ENCODE measurements at regions not wholly inside any gene's neighbourhood (a gene's known extent, or its start where the extent isn't known, plus 50 kb on each side); places are given as distances from the start of the nearest gene placed in this dataset.
"Not testable (repeated sequence)": the region's sequence is repeated elsewhere in the genome, so short reads cannot be mapped to it uniquely, and the experiment has no call there.

- ATAC-seq (no peak), DNase-seq (peak in 1 of 4 donors; percentile 6)
- TF ChIP-seq, protein P1, sequence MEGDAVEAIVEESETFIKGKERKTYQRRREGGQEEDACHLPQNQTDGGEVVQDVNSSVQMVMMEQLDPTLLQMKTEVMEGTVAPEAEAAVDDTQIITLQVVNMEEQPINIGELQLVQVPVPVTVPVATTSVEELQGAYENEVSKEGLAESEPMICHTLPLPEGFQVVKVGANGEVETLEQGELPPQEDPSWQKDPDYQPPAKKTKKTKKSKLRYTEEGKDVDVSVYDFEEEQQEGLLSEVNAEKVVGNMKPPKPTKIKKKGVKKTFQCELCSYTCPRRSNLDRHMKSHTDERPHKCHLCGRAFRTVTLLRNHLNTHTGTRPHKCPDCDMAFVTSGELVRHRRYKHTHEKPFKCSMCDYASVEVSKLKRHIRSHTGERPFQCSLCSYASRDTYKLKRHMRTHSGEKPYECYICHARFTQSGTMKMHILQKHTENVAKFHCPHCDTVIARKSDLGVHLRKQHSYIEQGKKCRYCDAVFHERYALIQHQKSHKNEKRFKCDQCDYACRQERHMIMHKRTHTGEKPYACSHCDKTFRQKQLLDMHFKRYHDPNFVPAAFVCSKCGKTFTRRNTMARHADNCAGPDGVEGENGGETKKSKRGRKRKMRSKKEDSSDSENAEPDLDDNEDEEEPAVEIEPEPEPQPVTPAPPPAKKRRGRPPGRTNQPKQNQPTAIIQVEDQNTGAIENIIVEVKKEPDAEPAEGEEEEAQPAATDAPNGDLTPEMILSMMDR (IDR thresholded peaks at IDR 0.05): no peak
- no peak for TF ChIP-seq POLR2A (IDR thresholded peaks at IDR 0.05)
- no peak overlapping the region for H3K27ac ChIP-seq
- H3K4me3 ChIP-seq: no peak overlapping the region
- no peaks in the 10 kb centered on the region for H3K27me3 ChIP-seq
- no peaks in the 10 kb centered on the region for H3K4me1 ChIP-seq
- intact Hi-C loops (cut with DNase I): no loop called here
- no peaks in the 10 kb centered on the region for H3K9me3 ChIP-seq
- no peaks in the 10 kb centered on the region for H3K36me3 ChIP-seq (replicated peaks in 1 of 2; ENCODE audit: insufficient read depth in 1 of 2, low read depth in 2 of 2)
- 78 to 85% methylated on average over 8 of the region's 8 CpGs for WGBS, 2 donors
These were observed 293.0 kb upstream of the HS6ST1 start for GRCh38 chr2:128611421-128612320.

DNA sequence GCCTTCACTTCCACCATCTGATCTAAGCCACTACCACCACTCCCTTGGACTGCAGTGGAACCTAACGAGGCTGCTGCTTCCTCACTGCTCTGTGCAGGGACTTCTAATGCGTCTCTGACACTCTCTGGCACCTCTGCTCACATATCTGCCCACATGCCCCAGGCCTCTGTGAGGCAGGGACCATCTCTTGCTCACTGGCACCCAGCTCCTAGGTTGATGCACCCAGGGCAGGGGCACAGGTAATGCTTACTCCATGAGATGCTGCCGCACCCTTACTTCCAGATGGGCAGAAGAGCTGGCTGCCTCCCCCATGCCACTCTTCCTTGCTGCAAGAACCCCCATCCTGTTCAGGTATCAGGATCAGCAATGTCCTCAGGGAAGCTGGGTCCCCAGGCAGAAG lies 294.0 kb upstream of the HS6ST1 start:
- Histone ChIP-seq H3K36me3 (replicated peaks in 1 of 2; ENCODE audit: insufficient read depth in 1 of 2, low read depth in 2 of 2) (no peaks in the 10 kb centered on the region), H3K27ac (no peak overlapping the region), H3K27me3 (no peaks in the 10 kb centered on the region), H3K4me1 (no peaks in the 10 kb centered on the region), H3K9me3 (no peaks in the 10 kb centered on the region), H3K4me3 (no peak overlapping the region)
- ATAC-seq: no peak
- WGBS, 2 donors: 76 to 89% methylated on average over 2 to 3 of the region's 3 CpGs
- intact Hi-C loops (cut with DNase I): no loop called here
- TF ChIP-seq, protein P1 (IDR thresholded peaks at IDR 0.05): no peak
- no peak for TF ChIP-seq POLR2A (IDR thresholded peaks at IDR 0.05)
- DNase-seq: peak in 1 of 4 donors; percentile 3

DNA sequence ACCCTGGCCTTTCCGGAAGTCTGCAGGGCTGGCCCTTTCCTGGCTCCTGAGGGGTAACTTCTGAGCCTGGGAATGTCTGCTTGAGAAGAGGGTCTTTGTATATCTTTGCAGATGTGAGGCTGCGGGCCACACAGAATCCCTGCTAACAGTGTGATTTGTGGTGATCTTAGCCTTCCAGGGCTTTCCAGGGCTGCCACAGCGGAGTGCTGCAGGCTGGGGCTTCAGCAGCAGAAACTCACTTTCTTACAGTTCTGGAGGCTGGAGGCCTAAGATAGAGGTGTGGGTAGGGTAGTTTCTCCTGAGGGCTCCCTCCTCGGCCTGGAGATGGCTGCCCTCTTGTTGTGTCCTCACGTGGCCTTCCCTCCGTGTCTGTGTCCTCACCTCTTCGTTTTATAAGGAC lies 294.7 kb upstream of the HS6ST1 start:
- H3K4me1 ChIP-seq: no peaks in the 10 kb centered on the region
- no peaks in the 10 kb centered on the region for H3K9me3 ChIP-seq
- intact Hi-C loops (cut with DNase I): no loop called here
- H3K27me3 ChIP-seq: no peaks in the 10 kb centered on the region
- no peaks in the 10 kb centered on the region for H3K36me3 ChIP-seq (replicated peaks in 1 of 2; ENCODE audit: insufficient read depth in 1 of 2, low read depth in 2 of 2)
- H3K4me3 ChIP-seq: no peak overlapping the region
- H3K27ac ChIP-seq: no peak overlapping the region
- 82 to 84% methylated on average over 6 to 7 of the region's 7 CpGs for WGBS, 2 donors
- ATAC-seq (no peak), DNase-seq (peak in 1 of 4 donors; percentile 2)
- TF ChIP-seq POLR2A (IDR thresholded peaks at IDR 0.05): no peak
- TF ChIP-seq, protein P1 (IDR thresholded peaks at IDR 0.05): no peak

GRCh38 chr2:128613876-128614275 lies 295.2 kb upstream of the HS6ST1 start:
- Histone ChIP-seq H3K9me3 (no peaks in the 10 kb centered on the region), H3K36me3 (replicated peaks in 1 of 2; ENCODE audit: insufficient read depth in 1 of 2, low read depth in 2 of 2) (no peaks in the 10 kb centered on the region), H3K4me3 (no peak overlapping the region), H3K4me1 (no peaks in the 10 kb centered on the region), H3K27me3 (no peaks in the 10 kb centered on the region), H3K27ac (no peak overlapping the region)
- TF ChIP-seq, protein P1 (IDR thresholded peaks at IDR 0.05): no peak
- no peak for TF ChIP-seq POLR2A (IDR thresholded peaks at IDR 0.05)
- ATAC-seq (no peak), DNase-seq (no peak)
- 87 to 89% methylated on average over 4 of the region's 4 CpGs for WGBS, 2 donors
- intact Hi-C loops (cut with DNase I): no loop called here

DNA sequence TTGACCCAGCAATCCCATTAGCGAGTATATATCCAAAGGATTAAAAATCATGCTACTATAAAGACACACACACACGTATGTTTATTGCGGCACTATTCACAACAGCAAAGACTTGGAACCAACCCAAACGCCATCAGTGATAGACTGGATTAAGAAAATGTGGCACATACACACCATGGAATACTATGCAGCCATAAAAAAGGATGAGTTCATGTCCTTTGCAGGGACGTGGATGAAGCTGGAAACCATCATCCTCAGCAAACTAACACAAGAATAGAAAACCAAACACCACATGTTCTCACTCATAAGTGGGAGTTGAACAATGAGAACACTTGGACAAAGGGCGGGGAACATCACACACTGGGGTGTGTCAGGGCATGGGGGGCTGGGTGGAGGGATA lies 296.2 kb upstream of the HS6ST1 start:
- H3K27me3 ChIP-seq; H3K4me3 ChIP-seq; DNase-seq; H3K4me1 ChIP-seq; H3K36me3 ChIP-seq (replicated peaks in 1 of 2; ENCODE audit: insufficient read depth in 1 of 2, low read depth in 2 of 2); H3K9me3 ChIP-seq; H3K27ac ChIP-seq; ATAC-seq; intact Hi-C loops (cut with DNase I): not testable (repeated sequence)
- 79 to 83% methylated on average over 6 of the region's 6 CpGs for WGBS, 2 donors
